Epithelial cell of esophagus (primary cell): ENCODE measurements at regions not wholly inside any gene's neighbourhood (a gene's known extent, or its start where the extent isn't known, plus 50 kb on each side); places are given as distances from the start of the nearest gene placed in this dataset.
"Not testable (repeated sequence)": the region's sequence is repeated elsewhere in the genome, so short reads cannot be mapped to it uniquely, and the experiment has no call there.

Experiments used
- DNase-seq: peaks from one replicate; pipeline ENCODE4 v3.0.0; 2010; ENCODE audit warnings: low read depth
- H3K4me3 ChIP-seq: 2 replicates; pipeline ENCODE4 v1.5.1; 2011; ENCODE audit warnings: mild to moderate bottlenecking, low read length, control low read depth
- TF ChIP-seq, protein P1 (sequence below): IDR thresholded peaks from 2 replicates; pipeline ENCODE4 v1.5.1; 2011; ENCODE audit warnings: low read depth, mild to moderate bottlenecking, low read length, control low read depth, inconsistent platforms; ENCODE audit not compliant: insufficient read depth; ENCODE audit errors: missing control alignments

GRCh38 chr1:100799954-100800612 lies 80.5 kb downstream of the VCAM1 start:
- H3K4me3 ChIP-seq, result no peak overlapping the region
- TF ChIP-seq, protein P1, sequence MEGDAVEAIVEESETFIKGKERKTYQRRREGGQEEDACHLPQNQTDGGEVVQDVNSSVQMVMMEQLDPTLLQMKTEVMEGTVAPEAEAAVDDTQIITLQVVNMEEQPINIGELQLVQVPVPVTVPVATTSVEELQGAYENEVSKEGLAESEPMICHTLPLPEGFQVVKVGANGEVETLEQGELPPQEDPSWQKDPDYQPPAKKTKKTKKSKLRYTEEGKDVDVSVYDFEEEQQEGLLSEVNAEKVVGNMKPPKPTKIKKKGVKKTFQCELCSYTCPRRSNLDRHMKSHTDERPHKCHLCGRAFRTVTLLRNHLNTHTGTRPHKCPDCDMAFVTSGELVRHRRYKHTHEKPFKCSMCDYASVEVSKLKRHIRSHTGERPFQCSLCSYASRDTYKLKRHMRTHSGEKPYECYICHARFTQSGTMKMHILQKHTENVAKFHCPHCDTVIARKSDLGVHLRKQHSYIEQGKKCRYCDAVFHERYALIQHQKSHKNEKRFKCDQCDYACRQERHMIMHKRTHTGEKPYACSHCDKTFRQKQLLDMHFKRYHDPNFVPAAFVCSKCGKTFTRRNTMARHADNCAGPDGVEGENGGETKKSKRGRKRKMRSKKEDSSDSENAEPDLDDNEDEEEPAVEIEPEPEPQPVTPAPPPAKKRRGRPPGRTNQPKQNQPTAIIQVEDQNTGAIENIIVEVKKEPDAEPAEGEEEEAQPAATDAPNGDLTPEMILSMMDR, result no peak
- DNase-seq, result no peak

GRCh38 chr1:100801256-100801655 lies 81.7 kb downstream of the VCAM1 start:
- not testable (repeated sequence) for DNase-seq

DNA sequence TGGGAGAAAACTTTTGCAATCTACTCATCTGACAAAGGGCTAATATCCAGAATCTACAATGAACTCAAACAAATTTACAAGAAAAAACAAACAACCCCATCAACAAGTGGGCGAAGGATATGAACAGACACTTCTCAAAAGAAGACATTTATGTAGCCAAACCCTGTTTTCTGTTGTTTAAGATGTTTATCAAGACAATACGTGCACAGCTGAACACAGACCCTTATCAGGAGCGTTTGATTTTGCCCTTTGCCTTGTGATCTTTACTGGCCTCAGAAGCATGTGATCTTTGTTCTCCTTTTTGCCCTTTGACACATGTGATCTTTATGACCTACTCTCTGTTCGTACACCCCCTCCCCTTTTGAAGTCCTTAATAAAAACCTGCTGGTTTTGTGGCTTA lies 83.7 kb downstream of the VCAM1 start:
- not testable (repeated sequence) for DNase-seq, H3K4me3 ChIP-seq

More at GRCh38 chr1:100801256-100801655, 81.7 kb downstream of the VCAM1 start:
- H3K4me3 ChIP-seq, result not testable (repeated sequence)

- no peak for DNase-seq
- TF ChIP-seq, protein P1, result no peak
Measured at GRCh38 chr1:100806601-100807000, 87.1 kb downstream of the VCAM1 start.

GRCh38 chr1:100810360-100810759 lies 84.3 kb downstream of the EXTL2 start:
- no peak overlapping the region for H3K4me3 ChIP-seq
- TF ChIP-seq, protein P1, result no peak
- DNase-seq, result peak; percentile 50

More at GRCh38 chr1:100806601-100807000, 87.1 kb downstream of the VCAM1 start:
- no peak overlapping the region for H3K4me3 ChIP-seq

GRCh38 chr1:100811808-100812207 lies 82.8 kb downstream of the EXTL2 start:
- TF ChIP-seq, protein P1, result no peak
- H3K4me3 ChIP-seq, result no peak overlapping the region
- no peak for DNase-seq

GRCh38 chr1:100814938-100815337 lies 79.7 kb downstream of the EXTL2 start:
- H3K4me3 ChIP-seq, DNase-seq: not testable (repeated sequence)

GRCh38 chr1:100816049-100816448 lies 78.6 kb downstream of the EXTL2 start:
- no peak for DNase-seq
- TF ChIP-seq, protein P1, result no peak
- H3K4me3 ChIP-seq, result no peak overlapping the region

- DNase-seq, H3K4me3 ChIP-seq: not testable (repeated sequence)
Measured at GRCh38 chr1:100820195-100820594, 74.4 kb downstream of the EXTL2 start.

- H3K4me3 ChIP-seq, DNase-seq: not testable (repeated sequence)
Measured at GRCh38 chr1:100821919-100822318, 72.7 kb downstream of the EXTL2 start.
